K562 (cell line): ENCODE measurements at regions not wholly inside any gene's neighbourhood (a gene's known extent, or its start where the extent isn't known, plus 50 kb on each side); places are given as distances from the start of the nearest gene placed in this dataset.

Experiments
- ELK3 ChIP-seq: fragments of 450-650 bp; formaldehyde crosslinking; IDR thresholded peaks from 2 replicates; pipeline ENCODE4 v1.4.0; 2020; ENCODE audit warnings: mild to moderate bottlenecking
- FOXK2 ChIP-seq, 2 experiments: fragments of 450-650 bp; IDR thresholded peaks in 1 of 2; conservative IDR thresholded peaks in 1 of 2; 2 replicates each; pipeline ENCODE4 v1.6.1; 2016; ENCODE audit warnings: low read depth in 2 of 2, mild to moderate bottlenecking in 1 of 2
- MTA1 ChIP-seq: fragments of 450-650 bp; IDR thresholded peaks from 2 replicates; pipeline ENCODE4 v1.6.1; 2017; ENCODE audit warnings: borderline replicate concordance
- NCOA4 ChIP-seq: fragments of 450-650 bp; IDR thresholded peaks from 2 replicates; pipeline ENCODE4 v1.6.1; 2018; ENCODE audit warnings: mild to moderate bottlenecking; ENCODE audit not compliant: partially characterized antibody
- NFATC3 ChIP-seq: fragments of 450-650 bp; IDR thresholded peaks from 2 replicates; pipeline ENCODE4 v1.6.1; 2017; ENCODE audit warnings: mild to moderate bottlenecking
- POLR2AphosphoS2 ChIP-seq: IDR thresholded peaks from 2 replicates; pipeline ENCODE4 v1.6.1; 2012; ENCODE audit warnings: low read length, improper control_type of control experiment
- RREB1 ChIP-seq: fragments of 250-450 bp; sonication (Bioruptor Pico); IDR thresholded peaks from 2 replicates; pipeline ENCODE4 v1.4.0; 2020
- SAFB2 ChIP-seq: fragments of 200-400 bp; formaldehyde crosslinking; IDR thresholded peaks from 2 replicates; pipeline ENCODE4 v1.6.1; 2018; ENCODE audit warnings: borderline replicate concordance, low read length, low read depth, moderate library complexity; ENCODE audit not compliant: severe bottlenecking
- SMARCE1 ChIP-seq: fragments of 450-650 bp; IDR thresholded peaks from 2 replicates; pipeline ENCODE4 v1.7.1; 2016; ENCODE audit warnings: mild to moderate bottlenecking
- UBTF ChIP-seq, 2 experiments: IDR thresholded peaks; 2 replicates each; pipeline ENCODE4 v1.6.1; 2012; ENCODE audit warnings: improper control_type of control experiment in 2 of 2, low read depth in 2 of 2, low read length in 2 of 2, borderline replicate concordance in 1 of 2
- ZNF311 ChIP-seq: fragments of 250-450 bp; sonication (Bioruptor Pico); IDR thresholded peaks from 2 replicates; pipeline ENCODE4 v1.4.0; 2020; ENCODE audit warnings: mild to moderate bottlenecking, moderate library complexity
- ZNF445 ChIP-seq: fragments of 250-450 bp; sonication (Bioruptor Pico); IDR thresholded peaks from 2 replicates; pipeline ENCODE4 v1.4.0; 2020; ENCODE audit warnings: low read depth, mild to moderate bottlenecking, moderate library complexity
- ZNF76 ChIP-seq: fragments of 250-450 bp; sonication (Bioruptor Pico); IDR thresholded peaks from 2 replicates; pipeline ENCODE4 v1.4.0; 2020; ENCODE audit warnings: mild to moderate bottlenecking, moderate library complexity, borderline replicate concordance
- TF ChIP-seq, protein P1 (sequence below): sonication (generic); IDR thresholded peaks from 2 replicates; pipeline ENCODE4 v1.6.1; 2016
- TF ChIP-seq, protein P2 (sequence below): fragments of 450-650 bp; formaldehyde crosslinking; IDR thresholded peaks from 2 replicates; pipeline ENCODE4 v1.4.0; 2022; ENCODE audit warnings: mild to moderate bottlenecking, moderate library complexity

DNA sequence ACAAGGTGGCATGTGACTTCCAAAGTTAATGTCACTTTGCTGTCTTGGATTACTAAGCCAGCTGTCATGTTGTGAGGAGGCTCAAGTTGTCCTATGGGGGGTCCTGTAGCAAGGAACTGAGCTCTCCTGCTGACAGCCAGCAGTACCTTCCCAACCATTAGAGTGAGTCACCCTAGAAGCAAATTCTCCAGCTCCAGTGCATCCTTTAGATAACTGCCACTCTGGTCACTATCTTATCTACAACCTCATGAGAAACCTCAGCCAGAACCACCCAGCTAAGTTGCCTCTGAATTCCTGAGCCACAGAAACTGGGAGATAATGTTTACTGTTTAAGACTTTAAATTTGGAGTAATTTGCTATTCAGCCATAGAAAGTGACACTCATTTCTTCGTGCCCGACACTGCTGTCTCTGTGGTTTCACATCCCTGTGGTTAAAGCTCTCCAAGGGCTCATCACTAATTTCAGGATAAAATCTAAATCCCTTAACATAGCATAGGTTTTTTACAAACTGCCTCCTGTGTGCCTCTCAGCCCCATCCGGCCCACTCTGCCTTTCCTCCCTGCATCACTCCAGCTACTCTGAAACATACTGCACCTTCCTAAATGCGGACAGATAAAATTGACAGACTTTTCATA, 83.5 kb downstream of the PRR15 start (continued):
- no peak for TF ChIP-seq ELK3
- TF ChIP-seq, protein P1, sequence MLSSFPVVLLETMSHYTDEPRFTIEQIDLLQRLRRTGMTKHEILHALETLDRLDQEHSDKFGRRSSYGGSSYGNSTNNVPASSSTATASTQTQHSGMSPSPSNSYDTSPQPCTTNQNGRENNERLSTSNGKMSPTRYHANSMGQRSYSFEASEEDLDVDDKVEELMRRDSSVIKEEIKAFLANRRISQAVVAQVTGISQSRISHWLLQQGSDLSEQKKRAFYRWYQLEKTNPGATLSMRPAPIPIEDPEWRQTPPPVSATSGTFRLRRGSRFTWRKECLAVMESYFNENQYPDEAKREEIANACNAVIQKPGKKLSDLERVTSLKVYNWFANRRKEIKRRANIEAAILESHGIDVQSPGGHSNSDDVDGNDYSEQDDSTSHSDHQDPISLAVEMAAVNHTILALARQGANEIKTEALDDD: peak; percentile 85
- no peak for TF ChIP-seq FOXK2 (conservative IDR thresholded peaks at IDR 0.05 in 1 of 2, IDR thresholded peaks at IDR 0.05 in 1 of 2; ENCODE audit: low read depth in 2 of 2)
- no peak for TF ChIP-seq ZNF311 (CRISPR knock-in tag)
- TF ChIP-seq SMARCE1: peak; percentile 97
- TF ChIP-seq ZNF445: no peak
- TF ChIP-seq NFATC3: no peak
- TF ChIP-seq SAFB2: no peak
- TF ChIP-seq UBTF (IDR thresholded peaks at IDR 0.05; ENCODE audit: borderline replicate concordance in 1 of 2, low read depth in 2 of 2, low read length in 2 of 2): no peak
- TF ChIP-seq, protein P2, sequence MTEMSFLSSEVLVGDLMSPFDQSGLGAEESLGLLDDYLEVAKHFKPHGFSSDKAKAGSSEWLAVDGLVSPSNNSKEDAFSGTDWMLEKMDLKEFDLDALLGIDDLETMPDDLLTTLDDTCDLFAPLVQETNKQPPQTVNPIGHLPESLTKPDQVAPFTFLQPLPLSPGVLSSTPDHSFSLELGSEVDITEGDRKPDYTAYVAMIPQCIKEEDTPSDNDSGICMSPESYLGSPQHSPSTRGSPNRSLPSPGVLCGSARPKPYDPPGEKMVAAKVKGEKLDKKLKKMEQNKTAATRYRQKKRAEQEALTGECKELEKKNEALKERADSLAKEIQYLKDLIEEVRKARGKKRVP (CRISPR knock-in tag): no peak
- TF ChIP-seq MTA1: no peak
- TF ChIP-seq RREB1 (CRISPR knock-in tag): no peak
- no peak for TF ChIP-seq NCOA4
- no peak for TF ChIP-seq ZNF76 (CRISPR knock-in tag)
- TF ChIP-seq POLR2AphosphoS2: no peak
